Sigmoid colon (tissue), 4 donors: ENCODE measurements at regions not wholly inside any gene's neighbourhood (a gene's known extent, or its start where the extent isn't known, plus 50 kb on each side); places are given as distances from the start of the nearest gene placed in this dataset.

Experiments
- EP300 ChIP-seq, 4 donors: sonication (generic); formaldehyde crosslinking; IDR thresholded peaks; one replicate each; pipeline ENCODE4 v1.6.1; 2017; ENCODE audit warnings: antibody characterized with exemption in 4 of 4
- POLR2A ChIP-seq, 2 donors: fragments of 450-650 bp; IDR thresholded peaks; one replicate each; pipeline ENCODE4 v1.6.1; 2016; ENCODE audit warnings: antibody characterized with exemption in 2 of 2, mild to moderate bottlenecking in 2 of 2, moderate library complexity in 2 of 2
- POLR2AphosphoS5 ChIP-seq, 4 donors: sonication (generic); formaldehyde crosslinking; IDR thresholded peaks; one replicate each; pipeline ENCODE4 v1.6.1; 2017; ENCODE audit warnings: antibody characterized with exemption in 4 of 4
- TF ChIP-seq, protein P1 (sequence below), 4 experiments: fragments of 450-650 bp in 3 of 4; fragments of 200-600 bp in 1 of 4; IDR thresholded peaks; one replicate each; pipeline ENCODE4 v1.5.1; 2016 to 2019; ENCODE audit warnings: antibody characterized with exemption in 4 of 4, mild to moderate bottlenecking in 3 of 4, moderate library complexity in 2 of 4

DNA sequence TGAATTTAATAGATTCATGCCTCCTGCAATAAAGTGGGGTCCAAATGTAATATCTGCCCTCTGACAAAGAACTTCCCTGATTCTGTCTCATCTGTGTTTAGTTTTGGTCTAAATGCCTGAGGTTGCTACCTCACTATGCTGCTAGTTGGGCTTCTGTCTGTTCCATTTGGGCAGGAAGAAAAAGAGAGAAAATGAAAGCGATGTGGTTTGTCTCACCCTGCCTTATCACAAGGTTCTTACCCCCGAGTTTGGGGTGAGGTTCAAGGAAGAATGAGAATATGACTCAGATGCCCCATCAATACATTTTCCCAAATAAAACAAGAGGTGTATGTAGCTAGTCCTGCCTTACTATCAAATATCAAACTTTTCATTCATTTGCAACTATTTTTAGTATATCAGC, 132.1 kb upstream of the MTAP start:
- TF ChIP-seq POLR2A (IDR thresholded peaks at IDR 0.05) (no peak), EP300 (IDR thresholded peaks at IDR 0.05) (no peak), POLR2AphosphoS5 (IDR thresholded peaks at IDR 0.05) (no peak)
- TF ChIP-seq, protein P1, sequence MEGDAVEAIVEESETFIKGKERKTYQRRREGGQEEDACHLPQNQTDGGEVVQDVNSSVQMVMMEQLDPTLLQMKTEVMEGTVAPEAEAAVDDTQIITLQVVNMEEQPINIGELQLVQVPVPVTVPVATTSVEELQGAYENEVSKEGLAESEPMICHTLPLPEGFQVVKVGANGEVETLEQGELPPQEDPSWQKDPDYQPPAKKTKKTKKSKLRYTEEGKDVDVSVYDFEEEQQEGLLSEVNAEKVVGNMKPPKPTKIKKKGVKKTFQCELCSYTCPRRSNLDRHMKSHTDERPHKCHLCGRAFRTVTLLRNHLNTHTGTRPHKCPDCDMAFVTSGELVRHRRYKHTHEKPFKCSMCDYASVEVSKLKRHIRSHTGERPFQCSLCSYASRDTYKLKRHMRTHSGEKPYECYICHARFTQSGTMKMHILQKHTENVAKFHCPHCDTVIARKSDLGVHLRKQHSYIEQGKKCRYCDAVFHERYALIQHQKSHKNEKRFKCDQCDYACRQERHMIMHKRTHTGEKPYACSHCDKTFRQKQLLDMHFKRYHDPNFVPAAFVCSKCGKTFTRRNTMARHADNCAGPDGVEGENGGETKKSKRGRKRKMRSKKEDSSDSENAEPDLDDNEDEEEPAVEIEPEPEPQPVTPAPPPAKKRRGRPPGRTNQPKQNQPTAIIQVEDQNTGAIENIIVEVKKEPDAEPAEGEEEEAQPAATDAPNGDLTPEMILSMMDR (IDR thresholded peaks at IDR 0.05), result no peak
